ENCODE measurements at regions not wholly inside any gene's neighbourhood (a gene's known extent, or its start where the extent isn't known, plus 50 kb on each side); places are given as distances from the start of the nearest gene placed in this dataset.
"Not testable (repeated sequence)": the region's sequence is repeated elsewhere in the genome, so short reads cannot be mapped to it uniquely, and the experiment has no call there.

DNA sequence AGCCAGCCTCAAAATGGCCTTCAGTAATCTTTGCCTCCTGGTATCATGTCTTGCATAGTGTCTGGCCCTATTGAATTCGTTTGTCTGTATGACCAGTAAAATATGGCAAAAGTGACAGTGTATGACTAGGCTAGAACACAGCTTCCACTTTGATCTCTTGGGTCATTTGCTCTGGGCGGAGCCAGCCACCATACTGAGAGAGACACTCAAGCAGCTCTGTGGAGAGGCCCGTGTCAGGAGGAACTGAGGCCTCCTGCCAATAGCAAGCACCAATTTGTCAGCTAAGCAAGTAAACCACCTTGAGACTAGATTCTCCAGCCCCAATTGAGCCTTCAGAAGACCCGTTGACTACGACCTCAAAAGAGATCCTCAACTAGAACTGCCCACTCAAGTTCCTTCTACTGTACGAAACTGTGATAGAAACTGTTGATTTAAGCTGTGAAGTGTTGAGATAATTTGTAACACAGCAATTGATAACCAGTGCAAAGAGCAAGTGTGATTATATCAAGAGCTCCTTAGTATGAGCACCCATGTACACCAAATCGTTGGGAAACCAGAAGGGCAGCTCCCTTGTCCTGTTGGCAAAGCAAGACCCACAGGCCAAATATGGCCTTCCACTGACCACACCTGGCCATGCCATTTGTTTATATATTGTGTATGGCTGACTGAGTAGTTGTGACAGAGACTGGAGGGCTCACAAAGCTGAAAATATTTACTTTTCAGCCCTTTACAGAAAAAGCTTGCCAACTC lies 52.7 kb upstream of the SERBP1 start:
- DNase-seq: no peak

DNA sequence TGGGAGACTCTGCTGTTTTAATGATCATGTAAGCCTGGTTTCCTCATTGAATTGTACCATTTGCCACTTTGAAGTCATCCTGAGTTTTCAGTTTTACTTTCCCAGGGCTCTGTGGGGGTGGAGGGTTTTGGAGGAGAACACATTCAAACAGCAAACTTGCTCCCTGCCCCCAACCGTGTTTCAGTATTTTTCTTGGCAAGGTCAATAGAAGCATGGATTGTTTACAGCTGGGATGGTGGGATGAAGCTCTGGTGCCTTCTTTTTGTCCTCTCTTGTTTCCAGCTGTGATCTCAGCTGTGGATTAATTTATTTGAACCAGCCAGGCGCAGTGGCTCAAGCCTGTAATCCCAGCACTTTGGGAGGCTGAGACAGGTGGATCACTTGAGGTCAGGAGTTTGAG lies 54.3 kb upstream of the SERBP1 start:
- DNase-seq: no peak

DNA sequence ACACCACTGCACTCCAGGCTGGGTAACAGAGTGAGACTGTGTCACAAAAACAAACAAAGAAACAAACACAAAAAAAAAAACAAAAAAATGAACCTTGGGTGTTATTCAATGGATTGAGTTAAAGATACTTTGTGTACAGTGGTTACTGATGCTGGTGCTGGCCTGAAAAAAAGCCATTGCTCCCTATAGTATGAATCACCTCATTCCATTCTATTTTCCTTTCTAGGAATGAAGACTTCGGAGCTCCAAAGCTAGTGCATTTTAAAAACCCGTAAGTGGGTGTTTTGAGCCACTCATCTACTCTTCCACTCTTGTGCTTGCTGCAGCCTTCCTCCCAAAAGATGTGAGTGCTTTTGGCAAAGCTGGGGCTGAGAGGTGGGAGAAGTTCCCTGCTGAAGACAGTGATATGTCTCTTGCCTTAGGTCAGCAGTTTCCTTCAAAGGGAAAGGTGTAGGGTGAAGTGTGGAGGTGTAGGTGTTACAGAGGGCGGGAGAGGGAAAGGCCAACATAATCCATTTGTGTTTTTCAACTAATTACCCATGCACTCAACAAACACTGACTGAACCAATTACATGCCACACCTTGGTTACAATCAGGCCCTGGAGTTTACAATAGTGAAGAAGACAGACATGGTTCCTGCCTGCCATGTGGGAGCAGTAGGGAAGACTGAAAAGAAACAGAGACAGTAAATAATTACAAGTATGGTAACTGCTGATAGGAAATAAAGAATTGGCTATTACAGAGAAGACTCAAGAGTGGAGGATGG lies 55.0 kb upstream of the SERBP1 start:
- no peak for DNase-seq

GRCh38 chr1:67489643-67490042 lies 59.4 kb upstream of the SERBP1 start:
- DNase-seq: no peak

- DNase-seq: no peak
These were observed 61.1 kb upstream of the SERBP1 start for GRCh38 chr1:67491280-67491679.

DNA sequence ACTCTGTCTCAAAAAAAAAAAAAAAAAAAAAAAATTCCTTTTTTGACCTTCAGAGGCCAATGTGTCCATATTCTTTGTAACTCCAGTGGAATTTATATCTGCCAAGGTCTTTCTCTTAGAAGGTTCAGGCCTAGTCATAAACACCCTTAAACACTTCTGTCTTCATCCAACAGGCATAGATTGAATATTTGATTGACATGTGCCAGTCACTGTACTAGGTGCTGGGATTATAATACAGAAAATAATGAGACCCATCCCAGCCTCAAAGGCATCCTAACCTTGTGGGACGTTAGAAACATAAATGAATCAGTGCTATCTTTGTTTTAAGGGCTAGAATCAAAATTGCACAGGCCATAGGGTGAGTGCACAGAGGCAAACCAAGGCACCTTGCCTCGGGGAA lies 62.9 kb upstream of the SERBP1 start:
- no peak for DNase-seq

GRCh38 chr1:67495327-67495726 lies 65.1 kb upstream of the SERBP1 start:
- DNase-seq: no peak

- no peak for DNase-seq
These were observed 66.1 kb upstream of the SERBP1 start for GRCh38 chr1:67496329-67496728.

DNA sequence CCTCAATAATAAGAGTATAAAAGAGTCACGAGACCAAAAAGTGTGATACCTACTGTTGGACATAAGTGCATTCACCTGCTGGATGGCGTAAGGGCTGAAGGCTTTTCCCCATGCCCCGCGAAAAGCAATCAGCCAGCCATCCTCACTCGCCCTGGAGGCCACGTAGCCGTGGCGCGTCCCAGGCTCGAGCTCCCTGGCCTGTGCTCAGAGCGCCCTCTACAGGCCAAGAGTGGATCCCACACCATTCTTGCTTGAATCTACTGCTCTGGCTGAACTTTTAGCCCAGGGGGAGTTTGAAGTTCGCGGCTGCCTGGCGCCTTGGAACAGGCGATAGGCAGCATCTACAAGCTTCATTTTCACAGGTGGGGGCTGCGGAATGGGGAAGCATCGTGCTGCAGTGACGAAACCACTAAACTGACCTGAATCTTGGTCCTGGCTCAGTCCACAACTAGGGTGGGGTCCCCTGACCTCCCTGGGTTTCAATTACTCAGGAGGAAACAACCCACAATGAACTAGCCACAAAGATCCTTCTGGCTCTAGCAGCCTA lies 70.3 kb upstream of the SERBP1 start:
- no peak for DNase-seq

GRCh38 chr1:67503974-67504373 lies 73.8 kb upstream of the SERBP1 start:
- no peak for DNase-seq

DNA sequence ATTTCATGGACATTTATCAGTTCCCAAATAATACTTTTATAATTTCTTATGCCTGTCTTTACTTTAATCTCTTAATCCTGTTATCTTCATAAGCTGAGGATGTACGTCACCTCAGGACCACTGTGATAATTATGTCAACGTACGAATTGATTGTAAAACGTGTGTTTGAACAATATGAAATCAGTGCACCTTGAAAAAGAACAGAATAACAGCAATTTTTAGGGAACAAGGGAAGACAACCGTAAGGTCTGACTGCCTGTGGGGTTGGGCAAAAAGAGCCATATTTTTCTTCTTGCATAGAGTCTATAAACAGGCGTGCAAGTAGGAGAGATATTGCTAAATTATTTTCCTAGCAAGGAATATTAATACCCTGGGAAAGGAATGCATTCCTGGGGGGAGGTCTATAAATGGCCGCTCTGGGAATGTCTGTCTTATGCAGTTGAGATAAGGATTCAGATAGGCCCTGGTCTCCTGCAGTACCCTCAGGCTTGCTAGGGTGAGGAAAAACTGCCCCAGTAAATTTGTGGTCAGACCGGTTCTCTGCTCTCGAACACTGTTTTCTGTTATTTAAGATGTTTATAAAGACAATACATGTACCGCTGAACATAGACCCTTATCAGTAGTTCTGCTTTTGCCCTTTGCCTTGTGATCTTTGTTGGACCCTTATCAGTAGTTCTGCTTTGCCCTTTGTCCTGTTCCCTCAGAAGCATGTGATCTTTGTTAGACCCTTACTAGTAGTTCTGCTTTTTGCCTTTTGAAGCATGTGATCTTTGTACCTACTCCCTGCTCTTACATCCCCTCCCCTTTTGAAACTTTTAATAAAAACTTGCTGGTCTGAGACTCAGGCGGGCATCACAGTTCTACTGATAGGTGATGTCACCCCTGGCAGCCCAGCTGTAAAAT lies 83.4 kb upstream of the SERBP1 start:
- DNase-seq: not testable (repeated sequence)

GRCh38 chr1:67514300-67514699 lies 84.1 kb upstream of the SERBP1 start:
- DNase-seq: no peak

GRCh38 chr1:67514786-67515185 lies 84.6 kb upstream of the SERBP1 start:
- no peak for DNase-seq

- no peak for DNase-seq
These were observed 85.3 kb upstream of the SERBP1 start for GRCh38 chr1:67515324-67516080.

GRCh38 chr1:67517046-67517445 lies 86.8 kb upstream of the SERBP1 start:
- DNase-seq: no peak

DNA sequence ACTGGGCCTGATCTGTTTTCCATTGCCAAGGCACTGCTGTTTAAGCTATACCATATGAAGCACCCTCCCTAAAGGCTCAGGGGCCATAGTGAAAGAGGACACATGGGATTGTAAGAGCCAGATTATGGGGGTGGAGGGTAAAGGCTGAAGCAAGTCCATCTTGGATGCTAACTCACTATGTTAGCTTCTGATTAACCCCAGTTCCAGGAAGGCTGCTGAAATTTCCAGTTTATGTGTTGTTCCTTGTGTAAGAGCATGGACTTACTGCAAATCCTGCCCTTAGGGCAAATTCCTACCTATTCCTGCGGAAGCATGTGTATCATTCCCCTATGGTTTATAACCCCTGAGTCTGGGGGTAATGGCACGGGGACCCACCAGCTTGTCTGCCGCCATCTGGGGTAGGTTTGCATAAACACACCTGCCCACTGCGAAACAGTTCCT lies 91.8 kb upstream of the SERBP1 start:
- no peak for DNase-seq

DNA sequence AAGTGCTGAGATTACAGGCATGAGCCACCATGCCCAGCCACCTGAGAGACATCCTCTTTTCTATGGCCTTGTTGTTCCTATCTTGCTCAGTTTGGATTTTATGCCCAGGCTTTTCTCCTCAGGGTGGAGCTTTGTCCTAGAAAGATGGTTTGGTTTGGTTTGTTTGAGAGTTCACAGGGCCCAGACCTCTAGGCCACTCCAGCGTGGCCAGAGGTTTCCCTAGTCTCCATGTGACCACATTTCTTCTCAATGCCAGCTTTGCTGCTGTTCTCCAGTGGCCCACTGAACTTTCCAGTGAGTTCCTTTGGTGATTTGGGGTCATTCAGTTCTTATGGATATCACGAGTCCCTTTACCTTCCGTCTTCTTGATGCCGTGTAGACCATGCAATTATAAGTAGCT lies 92.6 kb upstream of the SERBP1 start:
- no peak for DNase-seq

- DNase-seq: no peak
These were observed 94.2 kb upstream of the SERBP1 start for GRCh38 chr1:67524143-67525052.

GRCh38 chr1:67525053-67525760 lies 95.0 kb upstream of the SERBP1 start:
- no peak for DNase-seq

GRCh38 chr1:67528141-67528540 lies 97.9 kb upstream of the SERBP1 start:
- DNase-seq: no peak

Measured in cerebellar nuclear complex (tissue), 1 donor.